Tibial artery (tissue), 4 donors: ENCODE measurements at regions not wholly inside any gene's neighbourhood (a gene's known extent, or its start where the extent isn't known, plus 50 kb on each side); places are given as distances from the start of the nearest gene placed in this dataset.

Experiments used
- DNase-seq, 2 donors: peaks; one replicate each; pipeline ENCODE4 v3.0.0-alpha.2; 2019
- H3K27ac ChIP-seq, 2 donors: fragments of 200-600 bp; sonication (generic) in 1 of 2; 1 replicate in 1 of 2; 2 replicates in 1 of 2; pipeline ENCODE4 v1.5.1; 2018 to 2019; ENCODE audit warnings: mild to moderate bottlenecking in 1 of 2
- H3K27me3 ChIP-seq, 2 donors: fragments of 200-600 bp; sonication (generic) in 1 of 2; one replicate each; pipeline versions ENCODE4 v1.5.1 to v1.6.0; 2016 to 2019
- H3K36me3 ChIP-seq, 3 donors: fragments of 200-600 bp; sonication (generic) in 2 of 3; one replicate each; pipeline ENCODE4 v1.5.1; 2016 to 2019; ENCODE audit warnings: mild to moderate bottlenecking in 2 of 3
- H3K4me1 ChIP-seq, 4 donors: fragments of 200-600 bp; sonication (generic) in 2 of 4; 1 replicate in 3 of 4; 2 replicates in 1 of 4; pipeline ENCODE4 v1.5.1; 2016 to 2019
- H3K4me3 ChIP-seq, 2 donors: fragments of 200-600 bp; sonication (generic) in 1 of 2; 1 replicate in 1 of 2; 2 replicates in 1 of 2; pipeline ENCODE4 v1.5.1; 2018 to 2019; ENCODE audit warnings: mild to moderate bottlenecking in 2 of 2
- H3K9me3 ChIP-seq, 3 donors: fragments of 200-600 bp; sonication (generic) in 1 of 3; one replicate each; pipeline ENCODE4 v1.5.1; 2016 to 2019
- intact Hi-C: fragments of 100-400 bp; cut with DNase I; formaldehyde crosslinking; loops from one replicate; pipeline ENCODE4 v1.15.0; 2023; ENCODE audit warnings: low total_unique reads
- TF ChIP-seq, protein P1 (sequence below), 2 experiments: fragments of 200-600 bp in 1 of 2; fragments of 450-650 bp in 1 of 2; IDR thresholded peaks; one replicate each; pipeline ENCODE4 v1.5.1; 2017 to 2019; ENCODE audit warnings: antibody characterized with exemption in 2 of 2, mild to moderate bottlenecking in 1 of 2, moderate library complexity in 1 of 2

- peaks cover 0 to 7% (median 0%) of the 10 kb centered on the region in 3 donors for H3K9me3 ChIP-seq
- TF ChIP-seq, protein P1, sequence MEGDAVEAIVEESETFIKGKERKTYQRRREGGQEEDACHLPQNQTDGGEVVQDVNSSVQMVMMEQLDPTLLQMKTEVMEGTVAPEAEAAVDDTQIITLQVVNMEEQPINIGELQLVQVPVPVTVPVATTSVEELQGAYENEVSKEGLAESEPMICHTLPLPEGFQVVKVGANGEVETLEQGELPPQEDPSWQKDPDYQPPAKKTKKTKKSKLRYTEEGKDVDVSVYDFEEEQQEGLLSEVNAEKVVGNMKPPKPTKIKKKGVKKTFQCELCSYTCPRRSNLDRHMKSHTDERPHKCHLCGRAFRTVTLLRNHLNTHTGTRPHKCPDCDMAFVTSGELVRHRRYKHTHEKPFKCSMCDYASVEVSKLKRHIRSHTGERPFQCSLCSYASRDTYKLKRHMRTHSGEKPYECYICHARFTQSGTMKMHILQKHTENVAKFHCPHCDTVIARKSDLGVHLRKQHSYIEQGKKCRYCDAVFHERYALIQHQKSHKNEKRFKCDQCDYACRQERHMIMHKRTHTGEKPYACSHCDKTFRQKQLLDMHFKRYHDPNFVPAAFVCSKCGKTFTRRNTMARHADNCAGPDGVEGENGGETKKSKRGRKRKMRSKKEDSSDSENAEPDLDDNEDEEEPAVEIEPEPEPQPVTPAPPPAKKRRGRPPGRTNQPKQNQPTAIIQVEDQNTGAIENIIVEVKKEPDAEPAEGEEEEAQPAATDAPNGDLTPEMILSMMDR (IDR thresholded peaks at IDR 0.05), result no peak
- DNase-seq, result no peak
- no peak overlapping the region for H3K27ac ChIP-seq
- H3K4me1 ChIP-seq, result no peaks in the 10 kb centered on the region
- no peaks in the 10 kb centered on the region for H3K27me3 ChIP-seq
- H3K36me3 ChIP-seq, result no peaks in the 10 kb centered on the region
- no peak overlapping the region for H3K4me3 ChIP-seq
- intact Hi-C loops, result no loop called here
Measured at GRCh38 chr19:56966697-56967299, 126.3 kb upstream of the PEG3 start.

DNA sequence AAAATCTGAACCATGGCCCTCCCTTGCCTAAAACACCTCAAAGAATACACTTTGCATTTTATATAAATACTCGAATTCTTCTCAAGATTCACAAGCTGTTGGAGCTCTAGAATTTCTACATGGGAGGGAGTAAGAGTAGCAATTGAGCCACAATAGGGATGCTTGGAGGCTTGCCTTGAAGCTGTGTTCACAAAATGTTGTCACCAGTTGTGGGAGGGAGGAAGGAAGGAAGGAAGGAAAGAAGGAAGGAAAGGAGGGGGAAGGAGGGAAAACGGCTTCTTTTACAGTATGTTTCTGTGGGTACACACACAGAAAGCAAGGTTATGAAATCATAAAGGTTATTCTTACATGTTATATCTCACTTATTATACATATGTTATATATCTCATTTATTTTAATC lies 128.6 kb upstream of the PEG3 start:
- intact Hi-C loops, result no loop called here
- no peak for DNase-seq
- H3K9me3 ChIP-seq, result peaks cover 0 to 7% (median 0%) of the 10 kb centered on the region in 3 donors
- no peaks in the 10 kb centered on the region for H3K36me3 ChIP-seq
- TF ChIP-seq, protein P1 (IDR thresholded peaks at IDR 0.05), result no peak
- H3K27ac ChIP-seq, result no peak overlapping the region
- H3K4me1 ChIP-seq, result no peaks in the 10 kb centered on the region
- no peak overlapping the region for H3K4me3 ChIP-seq
- H3K27me3 ChIP-seq, result no peaks in the 10 kb centered on the region

DNA sequence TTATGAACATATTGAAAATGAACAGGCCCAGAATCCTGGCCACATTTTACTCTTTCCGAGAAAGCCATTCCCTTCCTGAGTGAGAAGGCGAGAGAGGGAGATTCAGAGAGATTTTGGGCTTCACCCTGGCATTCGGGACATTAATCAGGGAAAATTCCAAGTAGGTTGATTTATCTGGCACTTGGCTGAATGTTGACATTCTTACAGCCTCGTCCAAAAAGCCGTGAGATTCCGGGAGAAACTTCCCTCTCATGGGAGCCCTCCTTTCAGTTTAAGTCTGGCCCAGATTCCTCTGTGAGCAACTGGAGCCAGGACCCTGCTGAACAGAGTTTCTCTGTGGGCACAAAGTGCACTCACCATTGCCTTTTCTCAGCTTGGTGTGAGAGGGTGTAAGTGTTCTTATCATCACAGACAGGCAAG lies 129.2 kb upstream of the PEG3 start:
- H3K27ac ChIP-seq, result no peak overlapping the region
- no peaks in the 10 kb centered on the region for H3K27me3 ChIP-seq

DNA sequence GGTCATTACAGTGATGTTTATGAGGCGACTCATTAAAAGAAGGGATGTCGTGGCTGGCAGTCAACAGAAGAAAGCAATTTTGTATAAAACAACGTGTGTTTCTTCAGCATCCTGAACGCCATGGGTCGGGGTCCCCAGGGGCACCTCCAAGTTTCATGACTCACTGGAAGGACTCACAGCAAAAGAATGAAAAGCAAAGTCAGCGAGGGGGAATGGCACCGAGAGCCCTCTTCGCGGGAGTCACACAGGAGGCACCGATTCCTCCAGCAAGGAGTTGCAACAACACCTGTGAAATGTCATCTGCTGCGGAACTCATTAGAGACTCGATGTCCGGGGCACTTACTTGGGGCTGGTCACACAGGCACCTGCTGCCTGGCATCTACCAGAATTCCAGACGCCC lies 130.7 kb upstream of the PEG3 start:
- Histone ChIP-seq H3K27me3 (no peaks in the 10 kb centered on the region), H3K27ac (no peak overlapping the region), H3K4me3 (no peak overlapping the region), H3K4me1 (no peaks in the 10 kb centered on the region), H3K9me3 (no peaks in the 10 kb centered on the region), H3K36me3 (no peaks in the 10 kb centered on the region)
- TF ChIP-seq, protein P1 (IDR thresholded peaks at IDR 0.05), result no peak
- no peak for DNase-seq
- intact Hi-C loops, result no loop called here

More for the DNA sequence above, 129.2 kb upstream of the PEG3 start:
- no peak for DNase-seq
- H3K9me3 ChIP-seq, result peaks cover 0 to 7% (median 0%) of the 10 kb centered on the region in 3 donors
- intact Hi-C loops, result no loop called here
- TF ChIP-seq, protein P1 (IDR thresholded peaks at IDR 0.05), result no peak
- no peaks in the 10 kb centered on the region for H3K4me1 ChIP-seq
- H3K36me3 ChIP-seq, result no peaks in the 10 kb centered on the region
- no peak overlapping the region for H3K4me3 ChIP-seq

DNA sequence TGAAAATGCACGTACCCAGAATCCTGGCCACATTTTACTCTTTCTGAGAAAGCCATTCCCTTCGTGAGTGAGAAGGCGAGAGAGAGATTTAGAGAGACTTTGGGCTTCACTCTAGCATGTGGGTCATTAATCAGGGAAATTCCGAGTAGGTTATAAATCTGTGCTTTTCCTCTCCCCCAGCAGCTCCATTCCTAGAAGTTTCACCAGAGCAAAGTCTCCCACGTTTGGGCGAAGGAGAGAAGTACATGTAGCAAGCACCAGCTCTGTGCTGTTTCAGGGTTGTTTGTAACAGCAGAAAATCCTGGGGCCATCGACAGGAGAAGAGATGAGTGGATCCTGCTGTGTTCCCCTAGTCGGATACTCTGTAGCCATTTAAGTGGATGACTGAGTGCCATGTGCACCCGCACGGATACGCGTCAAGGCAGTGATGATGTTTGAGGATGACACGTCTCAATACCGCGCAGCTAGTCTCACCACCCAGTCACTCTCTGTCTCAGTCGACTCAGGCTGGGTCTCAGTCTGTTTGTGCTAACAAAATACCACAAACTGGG lies 131.8 kb upstream of the PEG3 start:
- Histone ChIP-seq H3K27me3 (no peaks in the 10 kb centered on the region), H3K4me1 (no peaks in the 10 kb centered on the region), H3K4me3 (no peak overlapping the region), H3K9me3 (no peaks in the 10 kb centered on the region), H3K36me3 (no peaks in the 10 kb centered on the region), H3K27ac (no peak overlapping the region)
- intact Hi-C loops, result no loop called here
- TF ChIP-seq, protein P1 (IDR thresholded peaks at IDR 0.05), result no peak
- no peak for DNase-seq
